AG04449 (cell line): ENCODE measurements at regions not wholly inside any gene's neighbourhood (a gene's known extent, or its start where the extent isn't known, plus 50 kb on each side); places are given as distances from the start of the nearest gene placed in this dataset.

Source experiments
- CTCF ChIA-PET: fragments of 350-600 bp; formaldehyde crosslinking; extraction: SDS; loops from one replicate; lab custom pipeline; 2021; ENCODE audit warnings: antibody characterized with exemption; lab: Yijun Ruan, JAX
- POLR2A ChIA-PET: fragments of 400-600, 350-600 bp; formaldehyde crosslinking; extraction: SDS; loops from one replicate; lab custom pipeline; 2020; ENCODE audit warnings: antibody characterized with exemption, inconsistent platforms; lab: Yijun Ruan, JAX
- DNase-seq: peaks from one replicate; pipeline ENCODE4 v3.0.0-alpha.2; 2010; ENCODE audit warnings: low read depth, low spot score
- H3K4me3 ChIP-seq: 2 replicates; pipeline ENCODE4 v1.5.1; 2011; ENCODE audit warnings: low read depth, mild to moderate bottlenecking, control low read depth, low read length
- TF ChIP-seq, protein P1 (sequence below): IDR thresholded peaks from one replicate; pipeline ENCODE4 v1.5.1; 2011; ENCODE audit warnings: mild to moderate bottlenecking, moderate library complexity, low read length, control low read depth, inconsistent platforms; ENCODE audit not compliant: insufficient read depth; ENCODE audit errors: missing control alignments

DNA sequence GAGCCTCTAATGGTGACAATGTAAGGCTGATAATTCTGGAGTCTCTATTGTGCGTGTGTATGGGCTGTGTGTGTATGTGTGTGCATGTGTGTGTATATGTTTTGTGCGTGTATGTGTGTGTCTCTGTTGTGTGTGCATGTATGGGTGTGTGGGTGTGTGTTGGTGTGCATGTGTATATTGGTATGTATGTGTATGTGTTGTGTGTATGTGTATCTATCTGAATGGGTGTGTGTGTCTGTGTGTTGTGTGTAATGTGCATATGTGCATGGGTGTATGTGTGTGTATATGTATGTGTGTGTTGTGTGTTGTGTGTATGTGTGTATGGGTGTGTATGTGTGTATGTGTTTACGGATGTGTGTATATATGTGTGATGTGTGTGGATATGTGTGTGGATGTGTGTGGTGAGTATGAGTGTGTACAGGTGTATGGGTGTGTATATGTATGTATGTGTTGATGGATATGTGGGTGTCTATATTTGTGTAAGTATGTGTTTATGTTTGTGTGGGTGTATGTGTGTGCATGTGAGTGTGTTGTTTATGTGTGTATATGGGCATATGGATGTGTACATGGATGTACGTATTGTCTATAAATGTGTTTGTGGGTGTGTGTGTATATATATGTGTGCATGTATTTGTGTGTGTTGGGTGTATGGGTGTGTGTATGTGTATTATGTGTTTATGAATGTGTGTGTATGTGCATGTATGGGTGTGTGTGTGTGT lies 366.7 kb downstream of the UQCRFS1 start:
- no peak overlapping the region for H3K4me3 ChIP-seq
- CTCF ChIA-PET: no interaction called here
- DNase-seq: no peak
- TF ChIP-seq, protein P1, sequence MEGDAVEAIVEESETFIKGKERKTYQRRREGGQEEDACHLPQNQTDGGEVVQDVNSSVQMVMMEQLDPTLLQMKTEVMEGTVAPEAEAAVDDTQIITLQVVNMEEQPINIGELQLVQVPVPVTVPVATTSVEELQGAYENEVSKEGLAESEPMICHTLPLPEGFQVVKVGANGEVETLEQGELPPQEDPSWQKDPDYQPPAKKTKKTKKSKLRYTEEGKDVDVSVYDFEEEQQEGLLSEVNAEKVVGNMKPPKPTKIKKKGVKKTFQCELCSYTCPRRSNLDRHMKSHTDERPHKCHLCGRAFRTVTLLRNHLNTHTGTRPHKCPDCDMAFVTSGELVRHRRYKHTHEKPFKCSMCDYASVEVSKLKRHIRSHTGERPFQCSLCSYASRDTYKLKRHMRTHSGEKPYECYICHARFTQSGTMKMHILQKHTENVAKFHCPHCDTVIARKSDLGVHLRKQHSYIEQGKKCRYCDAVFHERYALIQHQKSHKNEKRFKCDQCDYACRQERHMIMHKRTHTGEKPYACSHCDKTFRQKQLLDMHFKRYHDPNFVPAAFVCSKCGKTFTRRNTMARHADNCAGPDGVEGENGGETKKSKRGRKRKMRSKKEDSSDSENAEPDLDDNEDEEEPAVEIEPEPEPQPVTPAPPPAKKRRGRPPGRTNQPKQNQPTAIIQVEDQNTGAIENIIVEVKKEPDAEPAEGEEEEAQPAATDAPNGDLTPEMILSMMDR: no peak
- POLR2A ChIA-PET: no interaction called here

DNA sequence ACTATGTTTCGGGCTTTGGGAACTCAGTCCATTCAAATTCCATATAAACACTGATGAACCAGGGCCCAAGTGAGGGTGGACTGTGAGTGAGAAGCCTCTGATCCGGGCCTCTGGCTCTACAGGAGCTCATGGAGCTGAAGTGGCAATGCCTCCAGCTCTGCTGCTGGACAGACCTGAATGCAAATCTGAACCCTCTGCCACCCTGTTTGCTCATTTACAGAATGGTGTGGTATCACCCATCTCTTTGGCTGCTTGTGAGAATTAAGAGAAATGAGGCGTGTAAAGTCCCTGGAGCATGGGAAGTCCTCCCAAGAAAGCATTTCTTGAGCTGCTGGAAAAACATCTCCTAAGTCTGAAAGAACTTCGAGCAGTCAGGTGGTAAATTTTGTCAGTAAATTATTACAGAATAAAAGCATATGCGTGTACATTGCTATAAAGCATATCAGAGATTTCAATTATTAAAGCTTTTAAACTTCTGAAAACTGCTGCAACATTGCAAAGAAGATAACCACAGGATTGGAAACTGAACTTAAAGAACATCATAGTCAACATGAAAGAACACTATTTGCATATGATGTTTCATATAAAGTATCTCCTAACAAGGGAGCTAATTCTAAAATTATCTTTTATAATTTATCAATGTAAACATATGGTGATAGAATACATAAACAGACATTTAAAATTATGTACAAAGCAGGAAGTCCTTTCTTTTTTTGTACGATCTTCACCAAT lies 369.0 kb downstream of the UQCRFS1 start:
- POLR2A ChIA-PET: no interaction called here
- DNase-seq: no peak
- H3K4me3 ChIP-seq: no peak overlapping the region
- TF ChIP-seq, protein P1: no peak
- CTCF ChIA-PET: interaction anchor here (0.7 kb wide), 1 partner anchor 420 kb away, joined by 3 read pairs; no protein-coding TSS in a partner anchor

DNA sequence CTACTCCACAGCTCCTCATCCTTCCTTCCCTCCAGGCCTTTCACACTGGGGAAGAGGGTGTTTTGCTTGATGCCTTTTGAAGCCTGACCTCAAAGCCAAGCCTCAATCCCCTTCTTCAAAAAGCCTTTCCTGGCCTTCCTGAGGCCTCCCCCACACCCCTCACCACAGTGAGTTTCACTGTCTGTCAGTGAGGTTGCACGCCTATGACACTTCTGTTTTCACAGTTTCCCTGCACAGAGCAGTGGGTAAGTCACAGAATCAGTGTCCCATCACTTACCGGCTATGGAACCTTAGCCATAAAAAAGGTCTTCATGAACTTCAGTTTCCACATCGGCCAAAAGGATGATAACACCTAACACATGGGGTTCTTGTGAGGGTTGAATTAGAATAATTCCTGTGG lies 371.4 kb downstream of the UQCRFS1 start:
- ChIA-PET CTCF (no interaction called here), POLR2A (no interaction called here)
- TF ChIP-seq, protein P1: no peak
- DNase-seq: no peak
- no peak overlapping the region for H3K4me3 ChIP-seq

DNA sequence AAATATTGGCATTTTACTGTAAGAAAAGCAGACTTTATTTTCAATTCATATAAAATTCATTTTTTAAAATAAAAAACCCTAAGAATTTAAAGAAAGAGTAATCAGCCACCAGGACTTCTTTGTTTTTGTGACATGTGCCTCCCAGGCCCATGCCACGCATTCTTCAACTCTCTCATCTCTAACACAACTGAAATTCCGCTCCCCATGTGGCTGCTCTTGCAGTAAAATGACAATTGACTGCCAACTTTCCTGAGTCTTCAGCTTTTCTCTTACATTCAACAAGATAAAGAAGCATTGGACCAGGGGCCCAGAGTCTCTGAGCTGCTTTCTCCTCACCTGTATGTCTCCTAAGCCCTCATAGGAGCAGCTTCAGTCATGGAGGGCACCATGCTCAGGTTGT lies 372.1 kb downstream of the UQCRFS1 start:
- H3K4me3 ChIP-seq: no peak overlapping the region
- ChIA-PET POLR2A (no interaction called here), CTCF (interaction anchor here (1.9 kb wide), 1 partner anchor 38 kb away, joined by 7 read pairs; no protein-coding TSS in a partner anchor)
- TF ChIP-seq, protein P1: no peak
- DNase-seq: no peak

DNA sequence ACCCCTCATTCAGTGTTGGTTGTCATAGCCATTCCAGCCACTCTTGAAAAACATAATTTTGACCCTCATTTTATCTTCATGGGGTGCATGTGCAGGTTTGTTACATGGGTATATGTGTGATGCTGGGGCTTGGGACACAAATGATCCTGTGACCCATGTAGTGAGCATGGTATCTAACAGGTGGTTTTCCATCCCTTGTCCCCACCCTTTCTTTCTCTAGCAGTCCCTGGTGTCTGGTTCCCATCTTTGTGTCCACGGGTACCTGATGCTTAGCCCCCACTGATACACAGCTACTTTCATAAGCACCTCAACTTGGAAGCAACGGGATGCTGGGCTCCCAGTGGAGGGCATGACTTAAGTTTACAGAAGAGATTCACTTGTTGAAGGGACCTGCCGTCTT lies 373.5 kb downstream of the UQCRFS1 start:
- H3K4me3 ChIP-seq: no peak overlapping the region
- DNase-seq: no peak
- POLR2A ChIA-PET: no interaction called here
- CTCF ChIA-PET: interaction anchor here (1.9 kb wide), 1 partner anchor 40 kb away, joined by 7 read pairs; no protein-coding TSS in a partner anchor
- TF ChIP-seq, protein P1: no peak

DNA sequence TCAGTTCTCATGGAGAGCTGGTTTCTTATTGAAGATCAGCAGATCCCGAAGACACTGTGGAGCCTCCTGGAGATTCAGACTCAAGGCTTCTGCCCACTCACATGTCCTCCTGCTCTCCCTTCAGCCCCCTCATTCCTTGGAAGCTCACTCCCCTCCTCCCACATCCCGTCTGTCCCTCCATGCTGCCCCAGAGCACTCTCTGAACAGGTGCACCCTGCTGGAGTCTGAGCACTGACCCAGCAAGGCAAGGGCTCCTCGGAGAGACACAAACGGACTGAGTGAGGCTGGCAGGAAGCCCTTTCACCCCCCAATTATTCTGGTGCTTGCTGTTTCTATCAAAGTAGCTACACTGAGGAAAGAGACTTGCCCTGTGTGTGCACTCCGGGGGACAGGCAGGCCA lies 374.0 kb downstream of the UQCRFS1 start:
- TF ChIP-seq, protein P1: no peak
- no peak overlapping the region for H3K4me3 ChIP-seq
- ChIA-PET POLR2A (no interaction called here), CTCF (no interaction called here)
- DNase-seq: no peak
